Vagina (tissue), 2 donors: ENCODE measurements at regions not wholly inside any gene's neighbourhood (a gene's known extent, or its start where the extent isn't known, plus 50 kb on each side); places are given as distances from the start of the nearest gene placed in this dataset.

Source experiments
- CTCF ChIP-seq, 3 experiments: fragments of 450-650 bp in 2 of 3; fragments of 200-600 bp in 1 of 3; sonication (generic) in 1 of 3; IDR thresholded peaks; one replicate each; pipeline ENCODE4 v1.5.1; 2017 to 2019; ENCODE audit warnings: antibody characterized with exemption in 3 of 3, mild to moderate bottlenecking in 2 of 3, moderate library complexity in 2 of 3
- POLR2A ChIP-seq, 2 donors: fragments of 450-650 bp; IDR thresholded peaks; one replicate each; pipeline ENCODE4 v1.6.1; 2017; ENCODE audit warnings: antibody characterized with exemption in 2 of 2, mild to moderate bottlenecking in 2 of 2, moderate library complexity in 2 of 2
- POLR2AphosphoS5 ChIP-seq, 2 donors: sonication (generic); formaldehyde crosslinking; IDR thresholded peaks; one replicate each; pipeline ENCODE4 v1.9.0; 2017; ENCODE audit warnings: antibody characterized with exemption in 2 of 2, mild to moderate bottlenecking in 2 of 2, low read depth in 1 of 2; ENCODE audit not compliant: insufficient read depth in 1 of 2

- TF ChIP-seq CTCF (IDR thresholded peaks at IDR 0.05) = no peak
- TF ChIP-seq POLR2AphosphoS5 (IDR thresholded peaks at IDR 0.05; ENCODE audit: insufficient read depth in 1 of 2, low read depth in 1 of 2) = no peak
- TF ChIP-seq POLR2A (IDR thresholded peaks at IDR 0.05) = no peak
Observed at GRCh38 chr20:18981962-18982539, 168.5 kb downstream of the SCP2D1 start.
